ENCODE measurements at regions not wholly inside any gene's neighbourhood (a gene's known extent, or its start where the extent isn't known, plus 50 kb on each side); places are given as distances from the start of the nearest gene placed in this dataset.

GRCh38 chr10:110397856-110398255, 93.1 kb upstream of the SMNDC1 start:
- Histone ChIP-seq H3K9ac (ENCODE audit: low read length) (no peak overlapping the region), H3K36me3 (ENCODE audit: insufficient read depth, low read length) (no peaks in the 10 kb centered on the region), H3K4me2 (ENCODE audit: low read depth, low read length, poor library complexity, severe bottlenecking) (no peak overlapping the region), H3K9me3 (ENCODE audit: low read length) (no peaks in the 10 kb centered on the region), H3K27me3 (ENCODE audit: low read length) (no peaks in the 10 kb centered on the region), H2AFZ (ENCODE audit: low read length) (no peak overlapping the region), H3K27ac (ENCODE audit: low read length) (no peak overlapping the region), H3K9me2 (replicated peaks; ENCODE audit: insufficient read depth, low read length) (no peaks in the 10 kb centered on the region), H3K4me1 (ENCODE audit: low read length) (peaks cover 6% of the 10 kb centered on the region; the same call in 1 of the 2 replicates), H3K79me2 (ENCODE audit: low read length) (no peaks in the 10 kb centered on the region), H4K20me1 (ENCODE audit: insufficient read depth, low read depth, low read length) (no peaks in the 10 kb centered on the region), H3K4me3 (ENCODE audit: low read length) (no peak overlapping the region)
- no peak for DNase-seq

GRCh38 chr10:110398419-110399105, 93.8 kb upstream of the SMNDC1 start:
- H3K4me1 ChIP-seq (ENCODE audit: low read length) = peaks cover 6% of the 10 kb centered on the region; the same call in 1 of the 2 replicates
- no peak for DNase-seq
- no peaks in the 10 kb centered on the region for H3K79me2 ChIP-seq (ENCODE audit: low read length)
- no peaks in the 10 kb centered on the region for H3K9me2 ChIP-seq (replicated peaks; ENCODE audit: insufficient read depth, low read length)
- H2AFZ ChIP-seq (ENCODE audit: low read length) = no peak overlapping the region
- no peaks in the 10 kb centered on the region for H3K9me3 ChIP-seq (ENCODE audit: low read length)
- no peak overlapping the region for H3K4me3 ChIP-seq (ENCODE audit: low read length)
- no peak overlapping the region for H3K9ac ChIP-seq (ENCODE audit: low read length)
- no peak overlapping the region for H3K4me2 ChIP-seq (ENCODE audit: low read depth, low read length, poor library complexity, severe bottlenecking)
- no peaks in the 10 kb centered on the region for H4K20me1 ChIP-seq (ENCODE audit: insufficient read depth, low read depth, low read length)
- H3K27me3 ChIP-seq (ENCODE audit: low read length) = no peaks in the 10 kb centered on the region
- H3K27ac ChIP-seq (ENCODE audit: low read length) = no peak overlapping the region
- H3K36me3 ChIP-seq (ENCODE audit: insufficient read depth, low read length) = no peaks in the 10 kb centered on the region

- Histone ChIP-seq H3K4me3 (ENCODE audit: low read length) (no peak overlapping the region), H3K27me3 (ENCODE audit: low read length) (no peaks in the 10 kb centered on the region), H3K4me2 (ENCODE audit: low read depth, low read length, poor library complexity, severe bottlenecking) (no peak overlapping the region), H3K9me2 (replicated peaks; ENCODE audit: insufficient read depth, low read length) (no peaks in the 10 kb centered on the region), H3K79me2 (ENCODE audit: low read length) (no peaks in the 10 kb centered on the region), H3K36me3 (ENCODE audit: insufficient read depth, low read length) (no peaks in the 10 kb centered on the region), H3K27ac (ENCODE audit: low read length) (no peak overlapping the region), H3K9me3 (ENCODE audit: low read length) (no peaks in the 10 kb centered on the region), H4K20me1 (ENCODE audit: insufficient read depth, low read depth, low read length) (no peaks in the 10 kb centered on the region), H3K4me1 (ENCODE audit: low read length) (peaks cover 6% of the 10 kb centered on the region; the same call in 1 of the 2 replicates), H2AFZ (ENCODE audit: low read length) (no peak overlapping the region), H3K9ac (ENCODE audit: low read length) (no peak overlapping the region)
- DNase-seq = no peak
Observed at GRCh38 chr10:110399106-110399964, 94.6 kb upstream of the SMNDC1 start.

GRCh38 chr10:110399965-110400933, 95.5 kb upstream of the SMNDC1 start:
- H3K27me3 ChIP-seq (ENCODE audit: low read length) = no peaks in the 10 kb centered on the region
- no peaks in the 10 kb centered on the region for H3K9me3 ChIP-seq (ENCODE audit: low read length)
- no peak overlapping the region for H2AFZ ChIP-seq (ENCODE audit: low read length)
- no peaks in the 10 kb centered on the region for H3K36me3 ChIP-seq (ENCODE audit: insufficient read depth, low read length)
- H3K4me1 ChIP-seq (ENCODE audit: low read length) = peaks cover 6% of the 10 kb centered on the region; the same call in 1 of the 2 replicates
- H3K4me3 ChIP-seq (ENCODE audit: low read length) = no peak overlapping the region
- H3K9me2 ChIP-seq (replicated peaks; ENCODE audit: insufficient read depth, low read length) = no peaks in the 10 kb centered on the region
- H3K27ac ChIP-seq (ENCODE audit: low read length) = no peak overlapping the region
- DNase-seq = no peak
- H4K20me1 ChIP-seq (ENCODE audit: insufficient read depth, low read depth, low read length) = no peaks in the 10 kb centered on the region
- H3K79me2 ChIP-seq (ENCODE audit: low read length) = no peaks in the 10 kb centered on the region
- no peak overlapping the region for H3K9ac ChIP-seq (ENCODE audit: low read length)
- H3K4me2 ChIP-seq (ENCODE audit: low read depth, low read length, poor library complexity, severe bottlenecking) = no peak overlapping the region

GRCh38 chr10:110401401-110402076, 96.2 kb upstream of the DUSP5 start:
- Histone ChIP-seq H3K4me1 (ENCODE audit: low read length) (peaks cover 6% of the 10 kb centered on the region; the same call in 1 of the 2 replicates), H3K9ac (ENCODE audit: low read length) (no peak overlapping the region), H2AFZ (ENCODE audit: low read length) (no peak overlapping the region), H3K9me2 (replicated peaks; ENCODE audit: insufficient read depth, low read length) (no peaks in the 10 kb centered on the region), H3K36me3 (ENCODE audit: insufficient read depth, low read length) (no peaks in the 10 kb centered on the region), H3K79me2 (ENCODE audit: low read length) (no peaks in the 10 kb centered on the region), H3K4me2 (ENCODE audit: low read depth, low read length, poor library complexity, severe bottlenecking) (no peak overlapping the region), H3K27me3 (ENCODE audit: low read length) (no peaks in the 10 kb centered on the region), H3K27ac (ENCODE audit: low read length) (no peak overlapping the region), H3K4me3 (ENCODE audit: low read length) (no peak overlapping the region), H4K20me1 (ENCODE audit: insufficient read depth, low read depth, low read length) (no peaks in the 10 kb centered on the region), H3K9me3 (ENCODE audit: low read length) (no peaks in the 10 kb centered on the region)
- no peak for DNase-seq

GRCh38 chr10:110402077-110402416, 95.7 kb upstream of the DUSP5 start:
- Histone ChIP-seq H3K4me3 (ENCODE audit: low read length) (no peak overlapping the region), H3K4me2 (ENCODE audit: low read depth, low read length, poor library complexity, severe bottlenecking) (no peak overlapping the region), H3K27ac (ENCODE audit: low read length) (no peak overlapping the region), H3K79me2 (ENCODE audit: low read length) (no peaks in the 10 kb centered on the region), H3K9ac (ENCODE audit: low read length) (no peak overlapping the region), H3K4me1 (ENCODE audit: low read length) (peaks cover 6% of the 10 kb centered on the region; the same call in 1 of the 2 replicates), H4K20me1 (ENCODE audit: insufficient read depth, low read depth, low read length) (no peaks in the 10 kb centered on the region), H3K9me3 (ENCODE audit: low read length) (no peaks in the 10 kb centered on the region), H3K9me2 (replicated peaks; ENCODE audit: insufficient read depth, low read length) (no peaks in the 10 kb centered on the region), H2AFZ (ENCODE audit: low read length) (no peak overlapping the region), H3K27me3 (ENCODE audit: low read length) (no peaks in the 10 kb centered on the region), H3K36me3 (ENCODE audit: insufficient read depth, low read length) (no peaks in the 10 kb centered on the region)
- DNase-seq = no peak

- Histone ChIP-seq H3K4me2 (ENCODE audit: low read depth, low read length, poor library complexity, severe bottlenecking) (no peak overlapping the region), H3K4me3 (ENCODE audit: low read length) (no peak overlapping the region), H3K4me1 (ENCODE audit: low read length) (peaks cover 11% of the 10 kb centered on the region), H3K36me3 (ENCODE audit: insufficient read depth, low read length) (no peaks in the 10 kb centered on the region), H4K20me1 (ENCODE audit: insufficient read depth, low read depth, low read length) (no peaks in the 10 kb centered on the region), H3K79me2 (ENCODE audit: low read length) (no peaks in the 10 kb centered on the region), H3K9ac (ENCODE audit: low read length) (no peak overlapping the region), H3K9me2 (replicated peaks; ENCODE audit: insufficient read depth, low read length) (no peaks in the 10 kb centered on the region), H3K27me3 (ENCODE audit: low read length) (no peaks in the 10 kb centered on the region), H3K27ac (ENCODE audit: low read length) (no peak overlapping the region), H3K9me3 (ENCODE audit: low read length) (no peaks in the 10 kb centered on the region), H2AFZ (ENCODE audit: low read length) (no peak overlapping the region)
- no peak for DNase-seq
Observed at GRCh38 chr10:110403593-110403992, 94.1 kb upstream of the DUSP5 start.

All from Karpas-422 (cell line).